Body of pancreas (tissue), 4 donors: ENCODE measurements at regions not wholly inside any gene's neighbourhood (a gene's known extent, or its start where the extent isn't known, plus 50 kb on each side); places are given as distances from the start of the nearest gene placed in this dataset.

ENCODE experiments used
- POLR2A ChIP-seq, 3 donors: fragments of 450-650 bp; IDR thresholded peaks; one replicate each; pipeline ENCODE4 v1.6.1; 2016; ENCODE audit warnings: antibody characterized with exemption in 3 of 3, mild to moderate bottlenecking in 2 of 3
- TF ChIP-seq, protein P1 (sequence below), 7 experiments: fragments of 450-650 bp in 4 of 7; fragments of 200-600 bp in 3 of 7; sonication (generic) in 3 of 7; IDR thresholded peaks; one replicate each; pipeline ENCODE4 v1.5.1; 2016 to 2019; ENCODE audit warnings: antibody characterized with exemption in 7 of 7

DNA sequence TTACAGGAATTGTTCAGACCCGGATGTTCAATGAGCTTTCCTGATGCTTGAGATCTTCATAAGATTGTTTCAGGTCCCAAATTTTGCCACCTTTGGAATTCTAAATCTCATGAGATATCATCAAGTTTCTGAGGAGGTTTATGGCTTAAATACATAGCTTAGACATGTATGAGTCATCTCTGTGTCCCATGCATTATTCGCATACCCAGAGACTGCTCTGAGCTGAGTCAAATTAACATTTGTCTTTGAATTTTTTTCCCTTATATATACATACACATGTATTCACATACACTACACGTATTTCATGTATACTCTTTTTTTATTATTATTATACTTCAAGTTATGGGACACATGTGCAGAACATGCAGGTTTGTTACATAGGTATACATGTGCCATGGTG lies 744.6 kb downstream of the BRINP1 start:
- no peak for TF ChIP-seq POLR2A (IDR thresholded peaks at IDR 0.05)
- TF ChIP-seq, protein P1, sequence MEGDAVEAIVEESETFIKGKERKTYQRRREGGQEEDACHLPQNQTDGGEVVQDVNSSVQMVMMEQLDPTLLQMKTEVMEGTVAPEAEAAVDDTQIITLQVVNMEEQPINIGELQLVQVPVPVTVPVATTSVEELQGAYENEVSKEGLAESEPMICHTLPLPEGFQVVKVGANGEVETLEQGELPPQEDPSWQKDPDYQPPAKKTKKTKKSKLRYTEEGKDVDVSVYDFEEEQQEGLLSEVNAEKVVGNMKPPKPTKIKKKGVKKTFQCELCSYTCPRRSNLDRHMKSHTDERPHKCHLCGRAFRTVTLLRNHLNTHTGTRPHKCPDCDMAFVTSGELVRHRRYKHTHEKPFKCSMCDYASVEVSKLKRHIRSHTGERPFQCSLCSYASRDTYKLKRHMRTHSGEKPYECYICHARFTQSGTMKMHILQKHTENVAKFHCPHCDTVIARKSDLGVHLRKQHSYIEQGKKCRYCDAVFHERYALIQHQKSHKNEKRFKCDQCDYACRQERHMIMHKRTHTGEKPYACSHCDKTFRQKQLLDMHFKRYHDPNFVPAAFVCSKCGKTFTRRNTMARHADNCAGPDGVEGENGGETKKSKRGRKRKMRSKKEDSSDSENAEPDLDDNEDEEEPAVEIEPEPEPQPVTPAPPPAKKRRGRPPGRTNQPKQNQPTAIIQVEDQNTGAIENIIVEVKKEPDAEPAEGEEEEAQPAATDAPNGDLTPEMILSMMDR (IDR thresholded peaks at IDR 0.05): no peak
